Trophoblast cell (in vitro differentiated cells and primary cell): ENCODE measurements at regions not wholly inside any gene's neighbourhood (a gene's known extent, or its start where the extent isn't known, plus 50 kb on each side); places are given as distances from the start of the nearest gene placed in this dataset.

ENCODE experiments used
- DNase-seq, 2 donors: peaks; one replicate each; pipeline ENCODE4 v3.0.0-alpha.2; 2016
- H2AFZ ChIP-seq: 2 replicates; pipeline ENCODE4 v1.6.1; 2013; ENCODE audit warnings: low read length, moderate library complexity, mild to moderate bottlenecking; ENCODE audit not compliant: insufficient read depth, poor library complexity
- H2AK5ac ChIP-seq: 2 replicates; pipeline ENCODE4 v1.6.1; 2013; ENCODE audit warnings: mild to moderate bottlenecking, low read length
- H2BK120ac ChIP-seq: 2 replicates; pipeline ENCODE4 v1.6.1; 2013; ENCODE audit warnings: low read length, mild to moderate bottlenecking, moderate library complexity; ENCODE audit not compliant: insufficient read depth, poor library complexity
- H2BK12ac ChIP-seq: 2 replicates; pipeline ENCODE4 v1.6.1; 2013; ENCODE audit warnings: mild to moderate bottlenecking, low read length, moderate library complexity
- H2BK5ac ChIP-seq: 2 replicates; pipeline ENCODE4 v1.6.1; 2013; ENCODE audit warnings: low read length, low read depth, moderate library complexity, mild to moderate bottlenecking; ENCODE audit not compliant: poor library complexity
- H3K14ac ChIP-seq: 2 replicates; pipeline ENCODE4 v1.6.1; 2013; ENCODE audit warnings: mild to moderate bottlenecking, low read length
- H3K18ac ChIP-seq: 2 replicates; pipeline ENCODE4 v1.6.1; 2013; ENCODE audit warnings: mild to moderate bottlenecking, low read length
- H3K23ac ChIP-seq: 2 replicates; pipeline ENCODE4 v1.6.1; 2013; ENCODE audit warnings: low read length
- H3K27ac ChIP-seq: 2 replicates; pipeline ENCODE4 v1.5.1; 2013; ENCODE audit warnings: low read depth, mild to moderate bottlenecking, inconsistent platforms, low read length, moderate library complexity
- H3K27me3 ChIP-seq: 2 replicates; pipeline ENCODE4 v1.6.1; 2013; ENCODE audit warnings: inconsistent platforms, mild to moderate bottlenecking, low read length, moderate library complexity; ENCODE audit not compliant: insufficient read depth
- H3K36me3 ChIP-seq, 2 experiments: 1 replicate in 1 of 2; 2 replicates in 1 of 2; pipeline ENCODE4 v1.6.1; 2013; ENCODE audit warnings: low read length in 2 of 2, mild to moderate bottlenecking in 2 of 2, moderate library complexity in 1 of 2; ENCODE audit not compliant: insufficient read depth in 2 of 2, control insufficient read depth in 1 of 2
- H3K4ac ChIP-seq: 2 replicates; pipeline ENCODE4 v1.6.1; 2013; ENCODE audit warnings: low read depth, mild to moderate bottlenecking, low read length, moderate library complexity
- H3K4me1 ChIP-seq, 2 experiments: 1 replicate in 1 of 2; 2 replicates in 1 of 2; pipeline ENCODE4 v1.6.1; 2013; ENCODE audit warnings: low read length in 2 of 2, mild to moderate bottlenecking in 2 of 2, moderate library complexity in 1 of 2; ENCODE audit not compliant: insufficient read depth in 2 of 2, control insufficient read depth in 1 of 2
- H3K4me2 ChIP-seq: 2 replicates; pipeline ENCODE4 v1.6.1; 2013; ENCODE audit warnings: inconsistent platforms, mild to moderate bottlenecking, low read length, moderate library complexity
- H3K4me3 ChIP-seq: 2 replicates; pipeline ENCODE4 v1.5.1; 2013; ENCODE audit warnings: mild to moderate bottlenecking, low read depth, low read length, inconsistent platforms
- H3K79me1 ChIP-seq: one replicate; pipeline ENCODE4 v1.6.1; 2013; ENCODE audit warnings: low read length
- H3K79me2 ChIP-seq: 2 replicates; pipeline ENCODE4 v1.6.1; 2013; ENCODE audit warnings: low read length, mild to moderate bottlenecking; ENCODE audit not compliant: control insufficient read depth, insufficient read depth, poor library complexity
- H3K9ac ChIP-seq: 2 replicates; pipeline ENCODE4 v1.6.1; 2013; ENCODE audit warnings: mild to moderate bottlenecking, low read length
- H3K9me3 ChIP-seq: 2 replicates; pipeline ENCODE4 v1.6.1; 2013; ENCODE audit warnings: low read depth, mild to moderate bottlenecking, control low read depth, inconsistent platforms, low read length; ENCODE audit not compliant: insufficient read depth
- H4K12ac ChIP-seq: 2 replicates; pipeline ENCODE4 v1.6.1; 2013; ENCODE audit warnings: low read depth, mild to moderate bottlenecking, low read length, moderate library complexity
- H4K8ac ChIP-seq: 2 replicates; pipeline ENCODE4 v1.6.1; 2013; ENCODE audit warnings: low read depth, mild to moderate bottlenecking, low read length, moderate library complexity
- H4K91ac ChIP-seq: one replicate; pipeline ENCODE4 v1.6.1; 2013; ENCODE audit warnings: low read depth, mild to moderate bottlenecking, low read length, moderate library complexity
- WGBS: extraction: QIAGEN DNeasy Blood & Tissue Kit; methylation state at CpG from one replicate; pipeline ENCODE4 v1.1.7; 2013; ENCODE audit warnings: missing lambda C conversion rate; ENCODE audit not compliant: insufficient read length, insufficient coverage; ENCODE audit errors: extremely low coverage; 5-methylcytosine and 5-hydroxymethylcytosine counted together

DNA sequence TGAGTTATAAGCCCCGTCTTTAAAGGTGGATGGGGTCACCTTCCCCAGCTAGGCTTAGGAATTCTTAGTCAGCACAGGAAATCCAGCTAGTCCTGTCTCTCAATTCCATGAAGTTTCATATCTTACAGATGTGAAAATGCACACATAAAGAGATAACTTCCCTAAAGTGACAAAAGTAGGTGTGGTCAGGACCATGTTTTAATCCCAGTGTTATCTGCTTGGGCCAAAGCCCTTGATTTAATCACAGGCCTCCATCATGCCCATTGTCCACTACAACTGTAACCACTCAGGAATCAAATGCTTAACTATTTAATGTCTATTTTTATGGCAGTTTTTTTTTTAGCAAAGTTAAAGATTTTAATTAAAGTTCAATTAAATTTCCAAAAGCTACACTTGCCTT, 194.4 kb upstream of the BTG1 start:
- Histone ChIP-seq H2BK12ac (no peak overlapping the region), H3K9ac (no peak overlapping the region), H2AK5ac (no peak overlapping the region), H3K27ac (no peak overlapping the region), H3K4ac (no peak overlapping the region), H3K4me3 (no peak overlapping the region), H3K4me2 (no peak overlapping the region), H4K8ac (no peak overlapping the region), H3K23ac (no peak overlapping the region), H3K14ac (no peak overlapping the region), H4K91ac (no peak overlapping the region), H4K12ac (no peak overlapping the region), H3K4me1 (peaks cover 12 to 15% of the 10 kb centered on the region in 2 experiments), H2AFZ (no peak overlapping the region), H3K27me3 (no peaks in the 10 kb centered on the region), H3K79me2 (no peaks in the 10 kb centered on the region), H2BK120ac (peak overlapping the region; percentile 82), H3K36me3 (no peaks in the 10 kb centered on the region), H2BK5ac (no peak overlapping the region), H3K79me1 (peaks cover 8% of the 10 kb centered on the region), H3K9me3 (peaks cover 3% of the 10 kb centered on the region), H3K18ac (no peak overlapping the region)
- no CpG with 5 or more reads among the region's 1 CpG for WGBS
- no peak for DNase-seq

DNA sequence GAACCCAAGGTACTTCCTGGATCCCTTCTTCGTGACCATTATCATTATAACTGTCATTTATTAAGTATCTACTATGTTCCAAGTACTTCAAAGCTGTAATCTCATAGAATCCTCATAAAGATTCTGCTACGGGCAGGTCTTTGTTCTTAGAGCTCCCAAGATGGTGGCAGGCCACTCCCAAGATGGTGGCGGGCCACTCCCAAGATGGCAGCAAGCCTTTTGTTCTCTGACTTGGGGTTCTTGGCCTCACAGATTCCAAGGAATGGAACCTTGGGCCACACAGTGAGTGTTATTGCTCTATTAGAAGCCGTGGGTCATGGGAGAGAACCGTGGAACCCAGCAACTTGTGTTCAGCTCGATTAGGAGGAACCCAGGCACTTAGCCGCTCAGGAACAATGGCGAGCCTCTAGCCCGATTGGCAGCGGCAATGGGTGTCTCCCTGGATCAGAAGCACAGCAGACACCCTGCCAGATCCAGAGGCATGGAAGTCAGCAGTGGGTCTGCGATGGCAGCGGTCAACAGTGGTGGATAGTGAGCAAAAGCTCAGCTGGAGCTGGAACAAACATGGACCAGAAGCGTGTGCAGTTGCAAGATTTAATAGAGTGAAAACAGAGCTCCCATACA, 193.7 kb upstream of the BTG1 start:
- no peak overlapping the region for H3K4me2 ChIP-seq
- peak overlapping the region; percentile 13 for H3K4ac ChIP-seq

DNA sequence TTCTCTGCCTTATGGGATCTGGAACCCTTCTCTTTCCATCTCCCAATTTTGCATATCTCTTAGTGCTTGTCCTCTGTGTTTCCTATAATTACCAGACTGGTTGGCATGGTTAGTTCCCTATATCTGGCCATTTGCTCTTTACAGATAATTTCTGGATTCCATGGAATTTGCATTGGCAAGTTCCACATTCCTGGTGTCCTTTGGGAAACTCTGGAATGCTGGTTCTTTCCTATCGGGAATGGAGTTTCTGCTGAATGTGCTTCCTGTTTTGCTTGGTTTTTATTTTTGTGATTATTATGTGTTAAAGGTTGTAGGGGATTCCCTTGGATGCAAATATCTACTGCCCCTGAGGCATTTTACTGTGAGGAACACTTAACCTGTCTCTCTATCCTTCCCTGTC, 193.0 kb upstream of the BTG1 start:
- H3K79me2 ChIP-seq, result no peaks in the 10 kb centered on the region
- H3K9ac ChIP-seq, result no peak overlapping the region
- no CpG with 5 or more reads among the region's 1 CpG for WGBS
- H3K4me3 ChIP-seq, result no peak overlapping the region
- no peak overlapping the region for H3K4me2 ChIP-seq
- H4K91ac ChIP-seq, result no peak overlapping the region
- H3K4ac ChIP-seq, result no peak overlapping the region
- H3K36me3 ChIP-seq, result no peaks in the 10 kb centered on the region
- no peak overlapping the region for H3K14ac ChIP-seq
- H2BK120ac ChIP-seq, result peak overlapping the region; percentile 83
- H3K23ac ChIP-seq, result no peak overlapping the region
- peaks cover 3% of the 10 kb centered on the region for H3K9me3 ChIP-seq
- peaks cover 12 to 15% of the 10 kb centered on the region in 2 experiments for H3K4me1 ChIP-seq
- no peak overlapping the region for H4K12ac ChIP-seq
- H2BK5ac ChIP-seq, result no peak overlapping the region
- H3K27me3 ChIP-seq, result no peaks in the 10 kb centered on the region
- H3K27ac ChIP-seq, result peak overlapping the region; percentile 45
- peak overlapping the region; percentile 47 for H4K8ac ChIP-seq
- peak overlapping the region; percentile 58 for H2BK12ac ChIP-seq
- H3K18ac ChIP-seq, result no peak overlapping the region
- DNase-seq, result peak in 1 of 2 donors; percentile 16
- H3K79me1 ChIP-seq, result peaks cover 8% of the 10 kb centered on the region
- H2AK5ac ChIP-seq, result peak overlapping the region; percentile 83
- H2AFZ ChIP-seq, result no peak overlapping the region

More for the DNA sequence above, 193.7 kb upstream of the BTG1 start:
- Histone ChIP-seq H2BK12ac (peak overlapping the region; percentile 94), H3K27ac (peak overlapping the region; percentile 27), H3K4me1 (peaks cover 12 to 15% of the 10 kb centered on the region in 2 experiments), H3K36me3 (no peaks in the 10 kb centered on the region), H3K9me3 (peaks cover 3% of the 10 kb centered on the region), H2AK5ac (peak overlapping the region; percentile 80), H3K23ac (no peak overlapping the region), H3K4me3 (no peak overlapping the region), H3K27me3 (no peaks in the 10 kb centered on the region), H3K18ac (peak overlapping the region; percentile 39), H2AFZ (no peak overlapping the region), H4K8ac (peak overlapping the region; percentile 47), H3K79me2 (no peaks in the 10 kb centered on the region), H4K91ac (peak overlapping the region; percentile 84), H2BK5ac (peak overlapping the region; percentile 25), H4K12ac (no peak overlapping the region), H2BK120ac (peak overlapping the region; percentile 83), H3K9ac (no peak overlapping the region), H3K79me1 (peaks cover 8% of the 10 kb centered on the region), H3K14ac (peak overlapping the region; percentile 71)
- WGBS, result no CpG with 5 or more reads among the region's 13 CpGs
- DNase-seq, result no peak

DNA sequence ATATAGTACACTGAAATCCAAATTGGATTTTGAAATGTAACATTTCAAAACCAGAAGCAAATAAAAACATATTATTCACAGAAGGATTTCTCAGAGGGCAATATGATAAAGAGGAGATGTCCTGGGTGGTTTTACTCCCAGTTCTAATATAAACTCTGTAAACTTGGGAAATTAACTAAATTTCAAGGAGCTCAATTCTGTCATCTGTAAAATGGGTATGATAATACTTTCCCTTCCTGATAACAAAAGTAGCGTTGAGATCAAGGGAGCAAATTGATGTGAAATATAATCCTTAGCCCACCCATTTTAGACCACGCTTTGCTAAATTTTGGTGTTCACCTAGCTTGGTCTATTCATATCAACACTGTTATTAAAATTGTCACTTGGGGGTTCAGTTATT, 192.5 kb upstream of the BTG1 start:
- peaks cover 3% of the 10 kb centered on the region for H3K9me3 ChIP-seq
- WGBS, result no CpG with 5 or more reads among the region's 2 CpGs
- H4K8ac ChIP-seq, result no peak overlapping the region

More for the DNA sequence above, 192.5 kb upstream of the BTG1 start:
- Histone ChIP-seq H3K4me2 (no peak overlapping the region), H3K27me3 (no peaks in the 10 kb centered on the region), H3K4me1 (peaks cover 12 to 15% of the 10 kb centered on the region in 2 experiments), H3K23ac (no peak overlapping the region), H3K36me3 (no peaks in the 10 kb centered on the region), H3K79me2 (no peaks in the 10 kb centered on the region), H3K14ac (no peak overlapping the region), H2BK120ac (no peak overlapping the region), H2BK12ac (no peak overlapping the region), H3K79me1 (peaks cover 8% of the 10 kb centered on the region), H3K9ac (no peak overlapping the region), H2BK5ac (no peak overlapping the region), H2AK5ac (no peak overlapping the region), H3K4ac (no peak overlapping the region), H4K91ac (no peak overlapping the region), H2AFZ (no peak overlapping the region), H3K4me3 (no peak overlapping the region), H3K18ac (no peak overlapping the region), H4K12ac (no peak overlapping the region), H3K27ac (no peak overlapping the region)
- DNase-seq, result no peak
